H54 (cell line): ENCODE measurements at regions not wholly inside any gene's neighbourhood (a gene's known extent, or its start where the extent isn't known, plus 50 kb on each side); places are given as distances from the start of the nearest gene placed in this dataset.

Source experiments
- DNase-seq: peaks from one replicate; pipeline ENCODE4 v3.0.0; 2011; ENCODE audit warnings: low spot score, mixed read lengths; ENCODE audit not compliant: insufficient read length
- FAIRE-seq: peaks from 3 replicates; lab custom pipeline; 2011; peaks lifted over from hg19 to GRCh38; lab: Jason Lieb, UNC
- POLR2A ChIP-seq: IDR thresholded peaks from 2 replicates; pipeline ENCODE4 v1.6.1; 2011; ENCODE audit warnings: low read depth, mild to moderate bottlenecking, low read length

- no peak for TF ChIP-seq POLR2A
- no peak for FAIRE-seq
- no peak for DNase-seq
These were observed 469.3 kb upstream of the COBL start for GRCh38 chr7:51785876-51786275.

- DNase-seq, result no peak
- no peak for FAIRE-seq
- TF ChIP-seq POLR2A, result no peak
These were observed 468.6 kb upstream of the COBL start for GRCh38 chr7:51785171-51785570.

- FAIRE-seq, result no peak
- TF ChIP-seq POLR2A, result no peak
- DNase-seq, result no peak
These were observed 466.6 kb upstream of the COBL start for GRCh38 chr7:51783241-51783640.

DNA sequence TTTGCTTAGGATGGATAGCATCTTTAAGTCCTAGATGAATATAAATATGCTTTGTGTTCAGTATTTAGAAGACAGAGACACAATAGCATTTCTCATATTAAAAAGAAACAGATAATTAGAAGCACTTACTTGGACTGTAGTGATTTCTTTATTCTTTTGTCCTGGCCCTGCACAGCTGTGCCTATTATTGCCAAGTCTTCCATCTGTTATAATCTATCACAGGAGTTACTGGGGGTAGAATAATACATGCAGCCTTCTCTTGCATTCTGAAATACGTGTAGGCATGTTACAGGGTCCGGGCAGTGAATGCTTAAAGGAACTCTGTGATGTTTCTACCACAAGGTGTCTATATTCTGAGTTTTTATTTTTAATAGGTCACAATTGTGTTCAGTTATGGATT, 461.5 kb upstream of the COBL start:
- no peak for TF ChIP-seq POLR2A
- DNase-seq (no peak), FAIRE-seq (no peak)

DNA sequence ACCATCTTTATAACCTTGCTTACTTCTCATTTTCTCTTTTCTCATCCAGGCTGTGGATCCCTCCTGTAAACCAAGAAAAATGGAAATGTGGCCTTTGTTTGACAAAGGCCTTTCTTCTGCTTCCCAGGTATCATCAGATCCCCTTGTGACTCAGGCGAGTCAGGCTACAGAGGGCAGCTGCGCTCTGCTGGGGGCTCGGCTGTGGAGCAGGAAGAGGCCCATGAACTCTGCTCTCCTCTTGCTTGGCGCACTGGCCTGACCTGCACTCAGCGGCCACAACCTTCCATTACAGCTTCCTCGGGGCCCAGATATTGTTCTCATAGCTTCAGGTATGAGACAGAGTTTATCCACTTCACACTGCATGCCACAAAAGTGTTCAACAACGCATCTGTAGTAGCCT, 457.6 kb upstream of the COBL start:
- FAIRE-seq, result no peak
- no peak for DNase-seq
- TF ChIP-seq POLR2A, result no peak

DNA sequence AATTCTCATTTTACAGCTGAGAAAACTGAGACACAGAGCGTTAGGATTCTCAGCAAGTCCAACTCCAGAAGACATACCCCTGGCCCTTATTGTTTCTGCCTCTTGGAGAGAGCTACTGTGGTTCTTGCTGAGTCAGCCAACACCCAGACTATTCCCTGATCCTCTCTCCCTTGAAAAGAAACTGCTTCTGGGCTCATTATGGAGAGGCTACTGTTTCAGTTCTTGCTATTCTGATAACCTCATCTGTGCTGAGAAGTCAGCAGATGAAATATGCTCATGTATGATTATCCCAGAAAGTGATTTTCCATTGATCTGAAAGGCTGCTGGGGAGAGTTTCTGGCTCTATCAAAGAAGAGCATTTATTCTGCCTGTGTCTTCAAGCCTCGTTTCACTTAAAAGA, 455.6 kb upstream of the COBL start:
- DNase-seq (no peak), FAIRE-seq (no peak)

DNA sequence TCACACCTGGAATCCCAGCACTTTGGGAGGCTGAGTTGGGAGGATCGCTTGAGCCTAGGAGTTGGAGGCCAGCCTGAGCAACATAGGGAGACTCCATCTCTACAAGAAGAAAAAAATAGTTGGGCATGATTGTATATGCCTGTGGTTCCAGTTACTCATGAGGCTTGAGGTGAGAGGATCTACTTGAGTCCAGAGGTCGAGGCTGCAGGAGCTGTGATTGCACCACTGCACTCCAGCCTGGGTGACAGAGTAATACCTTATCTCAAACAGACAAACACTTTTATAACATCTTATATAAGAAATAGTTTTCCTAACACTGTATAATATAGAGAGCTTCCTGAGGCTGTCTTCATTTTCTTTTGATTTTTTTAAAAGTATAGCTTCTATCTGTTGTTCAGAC, 448.4 kb upstream of the COBL start:
- no peak for TF ChIP-seq POLR2A
- no peak for DNase-seq
- FAIRE-seq, result no peak

More for the DNA sequence above, 455.6 kb upstream of the COBL start:
- no peak for TF ChIP-seq POLR2A

- TF ChIP-seq POLR2A, result no peak
- FAIRE-seq (no peak), DNase-seq (no peak)
These were observed 443.4 kb upstream of the COBL start for GRCh38 chr7:51759985-51760384.

DNA sequence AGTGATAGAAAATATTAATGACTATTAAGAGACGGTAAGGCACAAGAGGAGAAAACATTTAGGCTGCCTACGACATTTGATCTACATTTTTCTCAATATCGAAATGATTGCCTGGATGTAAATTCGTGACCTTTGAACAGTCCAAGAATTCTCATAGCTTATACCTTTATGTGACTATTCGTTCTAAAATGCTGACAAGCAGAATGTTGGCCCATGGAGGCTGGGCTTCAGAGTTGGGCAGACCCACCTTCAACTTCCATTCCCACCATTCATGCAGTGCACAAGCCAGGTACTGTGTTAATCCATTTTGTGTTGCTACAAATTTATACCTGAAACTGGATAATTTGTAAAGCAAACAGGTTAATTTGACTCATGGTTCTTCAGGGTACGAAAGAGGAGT, 441.4 kb upstream of the COBL start:
- no peak for FAIRE-seq
- no peak for TF ChIP-seq POLR2A
- no peak for DNase-seq

DNA sequence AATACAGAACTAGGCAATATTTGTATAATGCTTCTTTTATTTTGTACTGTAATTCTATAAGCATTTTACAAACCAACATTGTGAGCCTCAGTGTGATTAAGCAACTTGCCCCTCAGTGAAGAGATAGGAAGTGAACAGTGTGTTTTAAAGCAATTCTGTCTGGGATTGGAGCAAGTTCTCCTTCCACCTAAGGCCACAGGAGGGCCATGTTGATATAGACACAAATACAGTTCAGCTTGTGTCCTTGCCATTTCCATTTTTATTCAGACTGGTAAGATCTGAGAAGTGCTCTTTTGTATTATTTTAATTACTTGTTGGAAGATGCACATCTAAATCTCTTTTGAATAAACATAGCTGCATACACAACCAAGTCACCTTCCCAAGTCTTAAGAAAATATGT, 416.3 kb upstream of the COBL start:
- TF ChIP-seq POLR2A, result no peak
- DNase-seq, result no peak

GRCh38 chr7:51732116-51732515, 415.5 kb upstream of the COBL start:
- TF ChIP-seq POLR2A, result no peak
- no peak for FAIRE-seq
- DNase-seq, result no peak

More for the DNA sequence above, 416.3 kb upstream of the COBL start:
- no peak for FAIRE-seq

DNA sequence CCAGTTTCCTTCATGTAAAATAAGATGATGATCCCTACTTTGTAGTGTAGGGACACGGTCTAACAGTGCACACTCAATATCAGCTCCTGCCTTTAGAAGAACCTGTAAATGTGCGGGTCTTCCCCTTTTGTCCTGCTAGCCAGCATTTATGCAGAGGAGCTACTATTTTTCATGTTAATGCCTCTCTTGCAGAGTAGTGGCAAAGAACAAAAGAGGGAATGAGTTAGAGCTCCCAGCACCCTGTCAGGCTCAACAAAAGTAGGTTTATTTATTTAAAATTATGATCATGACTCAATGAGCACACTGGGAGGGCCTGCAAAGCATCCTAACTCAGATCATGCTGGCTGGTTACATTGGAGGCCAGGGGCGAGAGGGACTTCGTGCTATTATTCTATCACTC, 414.5 kb upstream of the COBL start:
- DNase-seq, result no peak
- TF ChIP-seq POLR2A, result no peak
- FAIRE-seq, result no peak

GRCh38 chr7:51727441-51727840, 410.8 kb upstream of the COBL start:
- DNase-seq, result no peak
- no peak for FAIRE-seq
- no peak for TF ChIP-seq POLR2A

GRCh38 chr7:51706851-51707250, 390.2 kb upstream of the COBL start:
- no peak for TF ChIP-seq POLR2A
- no peak for FAIRE-seq
- no peak for DNase-seq

GRCh38 chr7:51705701-51706100, 389.1 kb upstream of the COBL start:
- no peak for TF ChIP-seq POLR2A
- DNase-seq, result no peak
- FAIRE-seq, result no peak

- DNase-seq (no peak), FAIRE-seq (no peak)
- no peak for TF ChIP-seq POLR2A
These were observed 386.1 kb upstream of the COBL start for GRCh38 chr7:51702673-51703072.
